GM18526 (cell line): ENCODE measurements at regions not wholly inside any gene's neighbourhood (a gene's known extent, or its start where the extent isn't known, plus 50 kb on each side); places are given as distances from the start of the nearest gene placed in this dataset.

Experiments used
- POLR2A ChIP-seq: IDR thresholded peaks from 3 replicates; pipeline ENCODE4 v1.6.1; 2011; ENCODE audit not compliant: insufficient read length; ENCODE audit errors: extremely low read depth

DNA sequence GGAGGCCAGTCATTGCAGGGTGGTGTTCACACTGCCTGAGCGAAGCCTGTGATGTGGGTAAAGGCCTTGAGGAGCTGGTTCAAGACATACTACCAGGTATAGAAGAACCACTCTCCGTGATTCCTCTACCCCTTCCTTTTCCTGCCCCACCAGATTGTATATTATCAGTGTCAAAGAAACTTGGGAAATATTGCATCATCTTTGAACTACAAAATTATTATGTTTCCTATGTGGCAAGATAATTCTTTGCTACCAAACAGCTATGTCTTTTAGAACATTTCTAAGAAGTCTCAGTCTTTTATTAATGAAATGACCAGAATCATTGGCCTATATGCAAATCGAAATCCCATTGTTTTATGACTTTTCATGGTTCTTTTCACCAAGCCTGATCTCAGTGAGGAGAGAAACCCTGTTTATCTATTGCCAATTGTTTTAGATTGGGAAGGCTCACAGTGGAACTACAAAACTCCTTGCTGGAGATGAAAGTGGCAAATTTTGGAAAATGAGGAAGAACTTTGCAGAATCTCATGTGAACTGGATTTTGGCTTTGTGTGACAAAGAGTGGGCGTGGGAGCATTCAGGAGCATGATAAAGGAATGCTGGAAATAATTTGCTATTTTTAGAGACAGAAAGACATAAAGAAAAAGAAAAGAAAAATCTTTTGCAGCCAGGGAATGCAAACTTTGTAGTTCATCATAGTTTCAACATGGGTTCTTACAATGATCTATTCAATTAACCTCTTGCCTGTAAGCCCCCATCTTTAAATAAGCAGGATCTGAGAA is 286.9 kb downstream of the INSIG2 start:
- TF ChIP-seq POLR2A: no peak

DNA sequence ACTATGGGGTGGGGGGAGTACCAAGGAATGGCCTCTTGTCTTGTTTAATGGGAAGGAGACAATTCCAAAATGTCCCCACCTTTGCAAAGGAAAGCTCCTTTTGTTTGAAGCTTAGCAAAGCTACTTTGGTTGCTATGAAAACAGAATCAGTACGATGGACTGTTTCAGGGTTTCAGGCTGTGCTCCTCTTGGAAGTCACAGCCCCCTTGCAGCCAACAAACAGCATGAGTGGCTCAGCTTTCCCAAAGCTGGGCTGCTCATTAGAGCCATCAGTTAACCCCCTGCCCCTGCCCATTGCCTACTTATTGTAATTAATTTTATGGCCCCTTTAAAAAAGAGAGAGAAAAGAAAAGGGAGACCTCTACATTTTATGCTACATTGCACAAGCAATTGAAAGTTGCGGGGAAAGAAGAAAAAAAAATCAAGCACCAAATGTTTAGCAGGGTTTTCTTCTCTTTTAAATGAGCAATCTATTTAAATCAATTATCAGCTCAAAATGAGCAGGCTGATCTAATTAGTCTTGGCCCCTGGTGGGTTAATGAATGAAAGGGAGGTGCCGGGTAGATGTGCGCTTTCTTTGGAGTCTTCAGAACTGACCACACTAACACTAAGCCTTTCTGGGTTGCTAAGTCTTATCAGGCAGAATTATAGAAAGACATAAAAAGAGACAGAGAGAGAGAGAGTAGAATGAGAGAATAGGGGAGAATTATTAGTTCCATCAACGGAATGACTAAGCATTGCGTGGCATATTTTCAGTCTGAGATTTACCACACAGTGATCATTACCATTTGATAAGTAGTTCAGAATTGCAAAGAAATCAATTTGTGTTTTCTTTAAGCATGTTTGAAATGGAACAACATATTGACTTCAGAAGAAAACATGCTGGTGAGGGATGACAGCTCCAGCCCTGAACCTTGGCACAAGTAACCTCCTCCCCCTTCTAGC is 284.9 kb downstream of the INSIG2 start:
- TF ChIP-seq POLR2A: no peak

DNA sequence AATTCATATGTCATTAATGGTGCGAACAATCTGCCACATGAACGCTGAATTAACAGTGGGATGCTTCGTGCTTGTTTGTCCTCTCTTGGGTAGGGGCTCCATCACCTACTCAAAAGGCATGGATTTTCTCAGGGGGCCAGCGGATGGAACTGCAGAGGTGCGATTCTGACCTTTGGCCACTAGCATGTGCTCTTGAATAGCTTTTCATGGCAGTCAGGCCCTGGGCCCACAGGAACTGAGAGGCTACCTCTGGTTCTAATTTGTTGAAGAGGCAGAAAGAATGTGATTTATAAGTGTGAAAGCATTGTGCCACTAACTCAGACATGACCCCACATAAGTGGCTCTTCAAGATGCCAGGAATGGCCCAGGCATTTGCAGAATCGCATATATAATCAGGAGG is 283.2 kb downstream of the INSIG2 start:
- TF ChIP-seq POLR2A: no peak

DNA sequence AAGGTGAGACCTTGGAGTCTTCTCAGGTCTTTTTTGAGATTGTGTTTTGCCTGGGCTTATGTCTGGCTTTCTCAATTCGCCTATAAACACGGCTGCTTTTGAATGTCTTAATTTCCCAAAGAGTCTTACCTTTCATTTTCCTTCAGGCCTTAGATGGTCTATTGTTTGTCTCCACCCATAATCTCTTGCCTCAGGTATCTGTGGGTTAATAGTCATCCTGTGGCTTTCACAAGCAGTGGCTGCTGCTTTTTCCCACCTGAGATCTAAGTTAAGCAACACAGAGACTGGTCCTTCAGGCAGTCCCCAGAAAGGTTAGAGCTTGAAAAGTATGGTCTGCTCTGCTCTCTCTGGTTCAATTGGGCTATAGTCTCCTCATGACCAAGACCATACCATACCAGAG is 275.3 kb downstream of the INSIG2 start:
- TF ChIP-seq POLR2A: no peak

DNA sequence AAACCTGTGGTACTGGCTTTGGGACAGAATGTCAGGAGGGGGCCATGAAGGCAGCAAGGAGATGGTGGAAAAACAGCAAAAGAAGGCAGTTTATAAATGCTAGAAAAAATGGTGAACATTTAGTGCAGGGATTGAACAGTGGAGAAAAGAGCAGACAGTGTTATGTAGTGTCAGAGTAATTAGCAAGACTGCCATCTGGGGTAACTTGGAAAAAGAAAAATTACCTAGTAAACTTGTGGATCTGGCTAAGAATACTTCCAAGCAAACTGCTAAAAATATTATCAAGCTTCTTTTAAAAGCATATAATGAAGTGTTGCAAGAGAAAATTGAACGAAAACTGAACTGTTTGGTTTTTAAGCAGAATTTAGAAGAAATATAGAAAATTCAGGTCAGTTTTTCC is 267.8 kb downstream of the INSIG2 start:
- no peak for TF ChIP-seq POLR2A

DNA sequence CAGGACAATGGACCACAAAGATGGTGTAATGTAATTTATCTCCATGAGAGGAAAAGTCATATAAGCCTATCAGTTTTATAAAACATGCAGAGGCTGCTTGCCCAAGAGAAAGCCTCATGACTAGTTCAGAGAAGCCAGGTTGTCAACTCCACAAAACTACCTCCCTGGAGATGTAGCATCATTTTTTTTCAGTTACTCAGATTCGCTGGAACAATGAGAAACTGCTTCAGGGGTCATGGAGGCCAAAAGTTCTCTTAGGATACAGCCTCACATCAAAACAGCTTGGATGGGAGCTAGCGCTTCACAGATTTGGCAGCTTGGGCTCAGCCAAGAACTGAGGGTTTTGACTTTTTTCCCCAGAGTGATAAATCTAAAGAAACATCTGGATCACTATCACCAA is 263.5 kb downstream of the INSIG2 start:
- no peak for TF ChIP-seq POLR2A

DNA sequence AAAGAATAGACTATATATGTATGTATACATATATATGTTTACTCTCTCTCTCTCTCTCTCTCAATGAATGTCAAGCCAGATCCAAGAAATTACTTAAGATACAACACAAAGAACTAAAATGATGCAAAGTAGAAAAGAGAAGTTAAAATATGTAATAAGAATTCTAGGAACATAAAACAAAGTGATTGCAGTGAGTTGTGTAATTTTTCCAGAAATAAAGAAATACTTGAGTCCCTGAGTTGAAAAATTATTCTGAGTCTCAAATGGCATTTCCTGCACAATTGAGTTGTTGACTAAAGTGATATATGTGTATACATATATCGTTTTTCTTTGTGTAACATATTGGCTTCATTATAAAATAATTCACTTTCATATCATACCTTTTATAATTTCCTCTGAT is 262.4 kb downstream of the INSIG2 start:
- no peak for TF ChIP-seq POLR2A

DNA sequence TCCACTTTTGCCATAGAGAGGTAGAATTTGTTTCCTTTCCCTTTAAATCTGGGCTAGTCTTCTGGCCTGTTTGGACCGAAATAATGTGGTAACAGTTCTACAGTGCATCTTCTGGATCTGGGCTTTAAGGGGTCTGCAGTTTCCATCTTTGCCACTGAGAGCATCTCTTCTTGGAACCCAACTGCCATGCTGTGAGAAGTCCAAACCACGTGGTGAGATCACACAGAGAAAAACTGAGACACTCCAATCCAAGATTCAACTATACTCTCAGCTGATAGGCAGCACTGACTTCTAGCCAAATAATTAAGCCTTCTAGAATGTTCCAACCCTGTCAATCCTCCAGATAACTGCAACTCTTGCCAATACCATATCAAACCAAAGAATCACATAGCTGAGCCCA is 261.1 kb downstream of the INSIG2 start:
- TF ChIP-seq POLR2A: no peak

DNA sequence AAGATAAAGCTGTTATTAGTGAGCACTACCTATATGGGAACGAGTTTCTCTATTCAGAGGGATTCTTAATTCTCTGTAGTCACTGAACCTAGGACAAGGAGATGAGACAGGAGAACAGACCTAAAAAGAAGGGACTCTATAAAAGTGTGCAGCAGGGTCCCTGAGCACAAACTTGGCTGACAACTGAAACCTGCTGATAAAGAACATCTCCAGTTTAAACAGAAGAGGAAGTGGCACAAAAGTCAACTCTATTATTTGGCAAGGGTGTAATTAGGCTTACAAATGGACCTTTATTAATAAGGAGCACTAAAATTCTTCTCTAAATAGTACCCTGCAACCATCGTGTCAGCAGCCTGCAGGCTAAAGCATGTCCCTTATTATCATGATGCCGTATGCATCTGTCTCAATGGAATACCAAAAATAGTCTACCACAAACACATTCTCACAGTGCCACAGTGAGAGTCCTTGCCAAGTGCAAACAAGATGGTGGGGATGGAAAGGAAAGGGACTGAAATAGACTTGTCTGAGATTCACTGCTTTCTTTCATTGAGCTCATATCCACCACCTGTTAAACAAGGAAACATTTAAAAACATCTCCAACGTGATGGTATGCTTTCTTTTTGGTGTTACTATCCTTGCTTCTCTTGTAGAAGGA is 260.2 kb downstream of the INSIG2 start:
- TF ChIP-seq POLR2A: no peak

DNA sequence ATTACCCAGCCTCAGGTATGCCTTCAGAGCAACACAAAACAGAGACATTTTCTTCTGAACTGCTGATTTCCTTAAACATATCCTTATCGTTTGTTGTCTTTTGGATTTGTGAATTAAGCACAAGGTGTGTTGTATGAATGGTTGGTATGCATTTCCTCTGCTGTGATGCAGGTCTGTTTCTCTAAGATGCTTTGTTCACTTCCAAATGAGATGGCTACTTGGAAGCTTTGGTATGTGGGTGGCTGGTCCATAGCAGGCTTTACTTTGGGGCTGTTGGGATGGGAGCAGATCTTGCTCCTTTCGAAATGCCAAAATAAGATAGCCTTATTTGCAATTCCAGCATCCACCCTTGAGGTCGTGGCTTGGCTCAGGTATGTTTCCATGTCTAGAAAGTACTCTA is 257.2 kb downstream of the INSIG2 start:
- TF ChIP-seq POLR2A: no peak

DNA sequence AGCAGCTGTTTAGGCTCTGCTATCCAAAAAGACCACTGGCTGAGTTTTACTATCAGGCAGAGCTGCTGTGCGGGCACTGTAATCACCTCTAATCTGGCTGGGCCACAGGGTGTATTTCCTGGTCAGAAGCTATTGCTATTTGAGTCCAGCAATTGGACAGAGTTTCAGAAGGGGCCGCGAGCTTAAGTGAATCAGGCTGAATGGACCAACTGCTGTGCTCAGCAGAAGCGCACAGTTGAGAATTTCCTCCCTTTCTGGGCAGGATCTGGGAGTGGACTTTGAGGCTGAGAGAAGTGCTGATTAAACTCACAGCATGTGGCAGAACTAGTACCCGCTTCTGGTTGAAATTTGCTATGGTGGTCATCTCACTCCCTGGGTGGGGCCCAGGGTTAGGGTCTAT is 251.8 kb downstream of the INSIG2 start:
- no peak for TF ChIP-seq POLR2A

DNA sequence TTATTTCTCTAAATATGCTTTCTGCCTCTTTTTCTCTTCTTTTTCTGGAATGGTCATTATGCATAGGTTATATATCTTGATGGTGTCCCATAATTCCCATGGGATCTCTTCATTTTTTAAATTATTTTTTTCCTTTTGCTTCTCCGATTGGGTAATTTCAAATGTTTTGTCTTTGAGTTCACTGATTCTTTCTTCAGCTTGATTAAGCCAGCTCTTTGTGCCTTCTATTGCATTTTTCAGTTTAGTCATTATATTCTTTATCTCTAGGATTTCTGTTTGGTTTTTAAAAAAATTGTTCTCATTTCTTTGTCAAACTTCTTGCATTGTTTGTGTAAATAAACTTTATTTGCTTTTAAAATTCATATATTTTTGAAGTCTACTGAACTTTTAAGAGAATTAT is 251.1 kb downstream of the INSIG2 start:
- no peak for TF ChIP-seq POLR2A

DNA sequence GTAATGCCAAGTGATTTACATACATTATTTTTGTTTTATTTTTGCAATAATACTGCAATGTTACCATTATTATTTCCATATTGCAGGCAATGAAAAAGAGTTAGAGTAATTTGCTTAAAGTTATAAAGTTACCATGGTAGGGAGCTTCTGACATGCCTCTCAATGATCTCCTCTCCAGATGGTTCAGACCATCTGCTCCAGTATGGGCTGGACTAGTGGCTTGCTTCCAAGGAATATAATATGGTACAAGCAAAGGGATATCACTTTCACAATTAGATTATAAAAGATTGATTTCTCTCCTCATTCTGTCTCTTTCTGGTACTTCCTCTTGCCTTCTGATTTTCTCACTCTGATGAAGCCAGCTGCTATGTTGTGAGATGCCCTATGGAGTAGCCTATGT is 245.4 kb downstream of the INSIG2 start:
- TF ChIP-seq POLR2A: no peak

DNA sequence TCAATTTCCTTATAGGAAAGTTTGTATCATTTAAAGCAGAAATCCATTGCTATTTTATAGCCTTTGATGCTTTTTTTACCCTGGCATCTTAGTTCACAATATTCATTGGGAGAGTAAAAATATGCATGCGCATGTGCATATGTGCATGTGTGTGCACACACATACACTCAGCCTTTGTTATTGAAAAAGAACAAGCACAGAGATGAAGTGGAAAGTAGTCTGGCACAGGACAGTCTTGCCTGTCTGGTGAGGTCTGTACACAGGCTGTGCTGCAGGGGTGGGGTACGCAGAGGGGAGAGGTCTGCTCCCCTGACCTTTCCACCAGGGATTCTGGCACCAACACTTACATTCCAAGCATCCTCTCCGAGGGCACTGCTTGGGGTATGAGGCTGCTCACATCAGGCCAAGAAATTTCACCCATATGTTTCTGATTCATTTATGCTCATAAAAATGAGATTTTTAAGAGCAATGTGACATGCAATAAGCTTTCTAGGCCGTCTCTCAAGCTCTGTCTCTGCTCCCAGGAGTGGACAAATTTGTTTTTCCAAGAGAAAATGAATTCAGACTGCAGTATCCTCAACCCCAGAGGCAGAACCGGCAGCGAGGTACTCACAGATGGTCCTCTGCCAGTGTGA is 237.2 kb downstream of the INSIG2 start:
- TF ChIP-seq POLR2A: no peak

DNA sequence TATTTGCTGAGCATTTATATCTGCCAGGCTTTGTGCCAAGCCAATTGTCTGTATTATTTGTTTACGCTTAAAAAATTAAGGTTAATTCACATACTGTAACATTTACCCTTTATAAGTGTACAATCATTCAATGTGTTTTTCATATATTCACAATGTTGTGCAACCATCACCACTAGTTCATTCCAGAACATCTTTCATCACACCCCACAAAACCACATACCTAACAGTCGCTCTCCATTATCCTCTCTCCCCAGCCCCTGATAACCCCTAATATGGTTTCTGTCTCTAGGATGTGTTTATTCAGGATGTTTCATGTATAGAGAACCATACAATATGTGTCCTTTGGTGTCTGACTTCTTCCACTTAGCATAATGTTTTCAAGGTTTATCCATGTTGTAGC is 234.1 kb downstream of the INSIG2 start:
- TF ChIP-seq POLR2A: no peak

DNA sequence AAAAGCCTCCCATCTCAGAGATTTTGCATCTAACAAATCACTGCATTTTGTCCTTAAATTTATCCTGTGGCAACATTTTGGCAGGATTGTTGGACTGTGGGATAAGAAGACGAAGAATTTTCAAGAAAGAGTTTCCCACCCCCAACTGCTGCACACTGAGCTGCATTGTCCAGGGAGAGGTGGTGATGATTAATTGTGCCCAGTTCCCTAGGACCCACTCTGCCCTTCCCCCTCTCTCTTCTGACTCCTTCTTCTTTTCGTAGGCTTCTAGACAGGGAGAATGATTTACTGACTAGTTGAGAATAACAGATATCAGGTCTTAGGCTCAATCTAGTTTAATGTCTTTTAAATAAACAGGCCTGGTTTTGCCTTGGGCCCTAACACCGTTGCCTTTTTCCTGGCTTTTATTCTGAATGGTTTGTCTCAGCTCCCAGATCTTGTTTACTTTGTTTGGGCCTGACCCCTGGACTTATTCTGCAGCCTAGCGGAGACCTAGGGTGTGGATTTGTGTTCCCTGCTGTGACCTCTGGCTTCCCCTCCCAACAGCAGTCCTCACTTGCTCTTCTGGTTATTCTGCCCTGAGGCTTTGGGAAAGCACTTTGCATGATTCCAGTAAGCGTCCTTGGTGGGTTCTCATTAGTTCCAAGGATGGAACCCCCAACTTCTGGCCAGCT is 233.3 kb downstream of the INSIG2 start:
- TF ChIP-seq POLR2A: no peak
